GM23338 (cell line): ENCODE measurements at regions not wholly inside any gene's neighbourhood (a gene's known extent, or its start where the extent isn't known, plus 50 kb on each side); places are given as distances from the start of the nearest gene placed in this dataset.

Source experiments
- ATAC-seq: fragments of 200-7000 bp; cut with Tn5 transposase; 3 replicates; pipeline ENCODE4 v1.9.1; 2020
- DNase-seq: peaks from one replicate; pipeline ENCODE4 v3.0.0-alpha.2; 2015; ENCODE audit warnings: low spot score
- H2AFZ ChIP-seq: fragments of 200-600 bp; sonication (generic); 2 replicates; pipeline ENCODE4 v1.8.0; 2016; ENCODE audit warnings: antibody characterized with exemption, mild to moderate bottlenecking, moderate library complexity
- H3F3A ChIP-seq: fragments of 200-600 bp; sonication (generic); replicated peaks from 2 replicates; pipeline ENCODE4 v1.8.0; 2017; ENCODE audit warnings: antibody characterized with exemption, mixed run types, low read depth
- H3K27ac ChIP-seq: fragments of 200-600 bp; sonication (generic); 2 replicates; pipeline ENCODE4 v1.6.1; 2016; ENCODE audit warnings: low read depth
- H3K27me3 ChIP-seq: fragments of 200-600 bp; sonication (generic); 2 replicates; pipeline ENCODE4 v1.8.0; 2016; ENCODE audit warnings: mild to moderate bottlenecking, mixed run types, moderate library complexity; ENCODE audit not compliant: insufficient read depth
- H3K36me3 ChIP-seq: fragments of 200-600 bp; sonication (generic); 2 replicates; pipeline ENCODE4 v1.8.0; 2016; ENCODE audit warnings: mild to moderate bottlenecking; ENCODE audit not compliant: insufficient read depth
- H3K4me1 ChIP-seq: fragments of 200-600 bp; sonication (generic); 2 replicates; pipeline ENCODE4 v1.8.0; 2016; ENCODE audit warnings: mild to moderate bottlenecking, moderate library complexity; ENCODE audit not compliant: insufficient read depth
- H3K4me2 ChIP-seq: fragments of 200-600 bp; sonication (generic); 2 replicates; pipeline ENCODE4 v1.7.1; 2017; ENCODE audit warnings: mixed run types
- H3K4me3 ChIP-seq: fragments of 200-600 bp; sonication (generic); 2 replicates; pipeline ENCODE4 v1.6.1; 2016; ENCODE audit warnings: mixed run types
- H3K79me2 ChIP-seq: fragments of 200-600 bp; sonication (generic); replicated peaks from 2 replicates; pipeline ENCODE4 v1.8.0; 2017; ENCODE audit warnings: mild to moderate bottlenecking; ENCODE audit not compliant: insufficient read depth
- H3K9me2 ChIP-seq: fragments of 200-600 bp; sonication (generic); 2 replicates; pipeline ENCODE4 v1.8.0; 2017; ENCODE audit not compliant: insufficient read depth
- H4K20me1 ChIP-seq: fragments of 200-600 bp; sonication (generic); replicated peaks from 2 replicates; pipeline ENCODE4 v1.8.0; 2017; ENCODE audit warnings: mild to moderate bottlenecking; ENCODE audit not compliant: insufficient read depth
- H3K27ac Mint-ChIP-seq: 2 replicates; pipeline ENCODE4 v1.8.0; 2020; ENCODE audit warnings: inconsistent platforms, mild to moderate bottlenecking, moderate library complexity, mixed read lengths
- H3K27me3 Mint-ChIP-seq: 3 replicates; pipeline ENCODE4 v1.8.0; 2022; ENCODE audit warnings: low read depth, mild to moderate bottlenecking, moderate library complexity, mixed read lengths, inconsistent platforms; ENCODE audit not compliant: insufficient read depth, poor library complexity
- H3K36me3 Mint-ChIP-seq: 3 replicates; pipeline ENCODE4 v1.8.0; 2021; ENCODE audit warnings: low read depth, mild to moderate bottlenecking, inconsistent platforms, moderate library complexity, mixed read lengths
- H3K4me1 Mint-ChIP-seq: 3 replicates; pipeline ENCODE4 v1.8.0; 2020; ENCODE audit warnings: mild to moderate bottlenecking, inconsistent platforms, mixed read lengths
- H3K4me3 Mint-ChIP-seq: 3 replicates; pipeline ENCODE4 v1.8.0; 2021; ENCODE audit warnings: moderate library complexity, mild to moderate bottlenecking, inconsistent platforms, mixed read lengths
- H3K9me3 Mint-ChIP-seq: 3 replicates; pipeline ENCODE4 v1.8.0; 2020; ENCODE audit warnings: moderate library complexity, mild to moderate bottlenecking, inconsistent platforms, mixed read lengths
- CREB1 ChIP-seq: fragments of 250-450 bp; sonication (Bioruptor Pico); IDR thresholded peaks from 2 replicates; pipeline ENCODE4 v1.5.0; 2020; ENCODE audit warnings: low read depth, mild to moderate bottlenecking, moderate library complexity
- CTCF ChIP-seq, 2 experiments: fragments of 200-600 bp in 1 of 2; sonication (generic) in 1 of 2; conservative IDR thresholded peaks; 2 replicates each; pipeline versions ENCODE4 v1.5.1 to v1.6.1; 2016 to 2017; ENCODE audit warnings: antibody characterized with exemption in 2 of 2, low read depth in 2 of 2, mild to moderate bottlenecking in 2 of 2, moderate library complexity in 1 of 2
- EZH2phosphoT487 ChIP-seq: fragments of 200-600 bp; sonication (generic); IDR thresholded peaks from one replicate; pipeline ENCODE4 v1.8.1; 2018; ENCODE audit warnings: antibody characterized with exemption; ENCODE audit not compliant: unreplicated experiment
- JUNB ChIP-seq: IDR thresholded peaks from one replicate; pipeline ENCODE4 v1.6.1; 2016; ENCODE audit warnings: antibody characterized with exemption; ENCODE audit not compliant: unreplicated experiment
- NANOG ChIP-seq: IDR thresholded peaks from 2 replicates; pipeline ENCODE4 v1.6.1; 2016; ENCODE audit warnings: antibody characterized with exemption, borderline replicate concordance
- POLR2AphosphoS5 ChIP-seq: IDR thresholded peaks from 2 replicates; pipeline ENCODE4 v1.6.1; 2016; ENCODE audit warnings: antibody characterized with exemption, low read depth
- STAT1 ChIP-seq: IDR thresholded peaks from one replicate; pipeline ENCODE4 v1.6.1; 2016; ENCODE audit warnings: antibody characterized with exemption; ENCODE audit not compliant: unreplicated experiment
- ZNF114 ChIP-seq: fragments of 250-450 bp; sonication (Bioruptor Pico); IDR thresholded peaks from 2 replicates; pipeline ENCODE4 v1.5.0; 2020; ENCODE audit warnings: mild to moderate bottlenecking, moderate library complexity
- ZNF331 ChIP-seq: fragments of 250-450 bp; sonication (Bioruptor Pico); IDR thresholded peaks from 2 replicates; pipeline ENCODE4 v1.5.0; 2020; ENCODE audit warnings: low read depth, mild to moderate bottlenecking, moderate library complexity
- ZNF462 ChIP-seq: fragments of 250-450 bp; sonication (Bioruptor Pico); IDR thresholded peaks from 2 replicates; pipeline ENCODE4 v1.5.0; 2020; ENCODE audit warnings: mild to moderate bottlenecking, moderate library complexity

GRCh38 chr4:160675550-160675949 lies 1488.2 kb downstream of the FSTL5 start (continued):
- TF ChIP-seq ZNF331 (CRISPR knock-in tag) (no peak), EZH2phosphoT487 (no peak), CREB1 (CRISPR knock-in tag) (no peak), CTCF (conservative IDR thresholded peaks at IDR 0.05; ENCODE audit: low read depth in 2 of 2) (no peak), ZNF114 (CRISPR knock-in tag) (no peak), STAT1 (no peak)

- H3K4me1 Mint-ChIP-seq: no peaks in the 10 kb centered on the region
- Histone ChIP-seq H3K4me2 (no peak overlapping the region), H3K79me2 (no peaks in the 10 kb centered on the region), H3K27ac (no peak overlapping the region), H3K36me3 (no peaks in the 10 kb centered on the region), H3K27me3 (no peaks in the 10 kb centered on the region), H3F3A (no peaks in the 10 kb centered on the region), H3K4me1 (no peaks in the 10 kb centered on the region), H2AFZ (no peak overlapping the region), H3K9me2 (no peaks in the 10 kb centered on the region), H4K20me1 (no peaks in the 10 kb centered on the region), H3K4me3 (no peak overlapping the region)
- no peak for DNase-seq
- H3K27me3 Mint-ChIP-seq: peaks cover 2% of the 10 kb centered on the region
- TF ChIP-seq NANOG (no peak), CREB1 (CRISPR knock-in tag) (no peak), CTCF (conservative IDR thresholded peaks at IDR 0.05; ENCODE audit: low read depth in 2 of 2) (no peak), ZNF114 (CRISPR knock-in tag) (no peak), ZNF462 (CRISPR knock-in tag) (no peak), POLR2AphosphoS5 (no peak), JUNB (no peak), EZH2phosphoT487 (no peak)
- H3K4me3 Mint-ChIP-seq: no peak overlapping the region
- H3K9me3 Mint-ChIP-seq: no peaks in the 10 kb centered on the region; the same call in 1 of the 3 replicates
- H3K36me3 Mint-ChIP-seq: no peaks in the 10 kb centered on the region; the same call in 2 of the 3 replicates
- H3K27ac Mint-ChIP-seq: no peak overlapping the region
- no peak for ATAC-seq
Observed at GRCh38 chr4:160685729-160686128, 1478.1 kb downstream of the FSTL5 start.
